A673 (cell line): ENCODE measurements at regions not wholly inside any gene's neighbourhood (a gene's known extent, or its start where the extent isn't known, plus 50 kb on each side); places are given as distances from the start of the nearest gene placed in this dataset.

Source experiments
- BruUV-seq: library from RNA; stranded (reverse); fragments of 400-500 nt; replicated peaks from 2 replicates; lab custom pipeline; 2021; lab: Mats Ljungman, UMichigan
- CTCF ChIA-PET: fragments of 300-600 bp; sonication (Branson Sonifier 250); formaldehyde crosslinking; loops from one replicate; lab custom pipeline; 2022; ENCODE audit warnings: antibody characterized with exemption; lab: Charles Lee
- POLR2A ChIA-PET: fragments of 300-600 bp; sonication (Branson Sonifier 250); formaldehyde crosslinking; loops from one replicate; lab custom pipeline; 2022; ENCODE audit warnings: antibody characterized with exemption; ENCODE audit not compliant: low non-redundant PET; lab: Charles Lee
- DNase-seq: peaks from one replicate; pipeline ENCODE4 v3.0.0-alpha.2; 2015; ENCODE audit warnings: low spot score
- H3K27ac ChIP-seq: fragments of 200-600 bp; sonication (generic); 2 replicates; pipeline ENCODE4 v1.5.1; 2016; ENCODE audit warnings: mixed run types, low read depth, mild to moderate bottlenecking, mixed read lengths, antibody characterized with exemption, low read length; ENCODE audit not compliant: poor library complexity, severe bottlenecking
- H3K27me3 ChIP-seq: fragments of 200-600 bp; sonication (generic); replicated peaks from 2 replicates; pipeline ENCODE4 v1.6.1; 2017; ENCODE audit warnings: mixed run types, low read depth, mild to moderate bottlenecking, mixed read lengths, antibody characterized with exemption, low read length; ENCODE audit not compliant: insufficient read depth, poor library complexity
- H3K36me3 ChIP-seq: fragments of 200-600 bp; sonication (generic); 2 replicates; pipeline ENCODE4 v1.6.1; 2016; ENCODE audit warnings: mixed run types, mild to moderate bottlenecking, mixed read lengths, antibody characterized with exemption, low read length; ENCODE audit not compliant: insufficient read depth, poor library complexity, severe bottlenecking
- H3K4me1 ChIP-seq: fragments of 200-600 bp; sonication (generic); 2 replicates; pipeline ENCODE4 v1.6.1; 2017; ENCODE audit warnings: mixed run types, mild to moderate bottlenecking, mixed read lengths, antibody characterized with exemption, low read length; ENCODE audit not compliant: insufficient read depth, poor library complexity, severe bottlenecking
- H3K4me3 ChIP-seq: fragments of 200-600 bp; sonication (generic); 2 replicates; pipeline ENCODE4 v1.5.1; 2016; ENCODE audit warnings: low read depth, mixed run types, mild to moderate bottlenecking, mixed read lengths, low read length; ENCODE audit not compliant: poor library complexity, severe bottlenecking
- H3K9me3 ChIP-seq: fragments of 200-600 bp; sonication (generic); 2 replicates; pipeline ENCODE4 v1.6.1; 2016; ENCODE audit warnings: mixed run types, low read depth, mild to moderate bottlenecking, mixed read lengths, antibody characterized with exemption, low read length; ENCODE audit not compliant: poor library complexity, severe bottlenecking
- EZH2 ChIP-seq: fragments of 200-600 bp; sonication (generic); IDR thresholded peaks from 2 replicates; pipeline ENCODE4 v1.6.1; 2017; ENCODE audit warnings: borderline replicate concordance, low read depth, mild to moderate bottlenecking, mixed read lengths, antibody characterized with exemption, low read length; ENCODE audit not compliant: poor library complexity, severe bottlenecking
- intact Hi-C: fragments of 100-400 bp; cut with micrococcal nuclease; formaldehyde crosslinking; loops from one replicate; pipeline ENCODE4 v1.10.0; 2022; ENCODE audit not compliant: unreplicated experiment
- TF ChIP-seq, protein P1 (sequence below): fragments of 300-800, 200-600 bp; sonication (generic); conservative IDR thresholded peaks from 2 replicates; pipeline ENCODE4 v1.5.1; 2017; ENCODE audit warnings: low read depth, mild to moderate bottlenecking, antibody characterized with exemption, low read length, moderate library complexity, mixed read lengths

DNA sequence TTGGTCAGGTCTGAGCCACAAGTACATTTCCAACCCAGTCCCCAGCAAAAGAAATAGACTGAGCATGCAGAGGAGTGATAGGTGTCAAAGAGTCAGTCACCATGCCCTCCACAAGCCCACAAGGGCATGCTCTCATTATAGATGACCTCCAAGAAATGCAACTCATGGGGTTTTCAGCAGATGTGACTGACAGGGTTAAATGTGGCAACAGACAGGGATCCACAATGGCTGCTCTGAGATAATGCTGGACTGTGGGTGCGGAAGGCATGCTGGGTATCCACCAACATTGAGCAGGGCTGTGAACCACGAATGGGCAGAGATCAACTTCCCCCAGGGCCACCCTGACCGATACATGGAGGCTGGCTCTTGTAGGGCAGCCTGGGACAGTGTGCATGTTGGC, 115.8 kb downstream of the BCOR start:
- CTCF ChIA-PET, result no interaction called here
- Histone ChIP-seq H3K27ac (no peak overlapping the region), H3K9me3 (no peaks in the 10 kb centered on the region), H3K4me3 (no peak overlapping the region), H3K27me3 (no peaks in the 10 kb centered on the region), H3K36me3 (no peaks in the 10 kb centered on the region), H3K4me1 (no peaks in the 10 kb centered on the region)
- no TSS peak for BruUV-seq
- intact Hi-C loops, result no loop called here
- POLR2A ChIA-PET, result no interaction called here
- no peak for TF ChIP-seq EZH2
- TF ChIP-seq, protein P1, sequence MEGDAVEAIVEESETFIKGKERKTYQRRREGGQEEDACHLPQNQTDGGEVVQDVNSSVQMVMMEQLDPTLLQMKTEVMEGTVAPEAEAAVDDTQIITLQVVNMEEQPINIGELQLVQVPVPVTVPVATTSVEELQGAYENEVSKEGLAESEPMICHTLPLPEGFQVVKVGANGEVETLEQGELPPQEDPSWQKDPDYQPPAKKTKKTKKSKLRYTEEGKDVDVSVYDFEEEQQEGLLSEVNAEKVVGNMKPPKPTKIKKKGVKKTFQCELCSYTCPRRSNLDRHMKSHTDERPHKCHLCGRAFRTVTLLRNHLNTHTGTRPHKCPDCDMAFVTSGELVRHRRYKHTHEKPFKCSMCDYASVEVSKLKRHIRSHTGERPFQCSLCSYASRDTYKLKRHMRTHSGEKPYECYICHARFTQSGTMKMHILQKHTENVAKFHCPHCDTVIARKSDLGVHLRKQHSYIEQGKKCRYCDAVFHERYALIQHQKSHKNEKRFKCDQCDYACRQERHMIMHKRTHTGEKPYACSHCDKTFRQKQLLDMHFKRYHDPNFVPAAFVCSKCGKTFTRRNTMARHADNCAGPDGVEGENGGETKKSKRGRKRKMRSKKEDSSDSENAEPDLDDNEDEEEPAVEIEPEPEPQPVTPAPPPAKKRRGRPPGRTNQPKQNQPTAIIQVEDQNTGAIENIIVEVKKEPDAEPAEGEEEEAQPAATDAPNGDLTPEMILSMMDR, result no peak
- DNase-seq, result no peak

DNA sequence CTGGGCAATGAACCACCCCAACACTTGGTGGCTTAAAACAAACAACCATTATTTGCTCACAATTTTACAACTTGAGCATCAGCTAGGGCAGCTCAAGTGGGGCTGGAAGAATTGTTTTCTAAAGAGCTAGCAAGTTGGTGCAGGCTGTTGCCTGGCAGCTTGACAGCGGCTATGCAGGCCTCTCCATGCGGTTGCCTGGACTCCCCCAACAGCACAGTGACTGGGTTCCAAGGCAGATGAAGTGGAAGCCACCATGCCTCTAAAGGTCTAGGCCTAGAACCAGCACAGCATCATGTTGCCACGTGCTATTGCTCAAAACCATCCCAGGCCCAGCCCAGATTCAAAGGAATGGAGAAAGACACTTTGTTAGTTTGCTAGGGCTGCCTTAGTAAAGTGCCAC, 114.8 kb downstream of the BCOR start:
- no peak for DNase-seq
- ChIA-PET CTCF (no interaction called here), POLR2A (no interaction called here)
- H3K9me3 ChIP-seq, result no peaks in the 10 kb centered on the region
- H3K4me1 ChIP-seq, result no peaks in the 10 kb centered on the region
- H3K27me3 ChIP-seq, result no peaks in the 10 kb centered on the region
- TF ChIP-seq, protein P1, result no peak
- no peak for TF ChIP-seq EZH2
- H3K36me3 ChIP-seq, result no peaks in the 10 kb centered on the region
- H3K27ac ChIP-seq, result no peak overlapping the region
- intact Hi-C loops, result no loop called here
- BruUV-seq, result no TSS peak
- H3K4me3 ChIP-seq, result no peak overlapping the region

DNA sequence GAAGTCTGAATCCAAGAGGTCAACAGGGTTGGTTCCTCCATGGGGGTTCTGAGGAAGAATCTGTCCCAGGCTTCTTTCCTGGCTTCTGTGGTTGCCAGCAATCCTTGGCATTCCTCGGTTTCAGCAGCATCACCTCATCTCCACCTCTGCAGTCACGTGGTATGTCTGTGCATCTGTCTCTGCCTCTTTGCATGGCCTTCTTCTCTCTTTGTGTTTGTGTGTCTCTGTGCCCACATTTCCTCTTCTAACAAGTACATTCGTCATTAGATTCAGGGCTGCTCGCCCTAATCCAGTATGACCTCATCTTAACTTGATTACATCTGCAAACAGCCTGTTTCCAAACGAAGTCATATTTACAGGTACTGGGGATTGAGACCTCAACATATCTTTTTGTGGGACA, 114.0 kb downstream of the BCOR start:
- POLR2A ChIA-PET, result no interaction called here
- no peak for DNase-seq
- H3K4me1 ChIP-seq, result no peaks in the 10 kb centered on the region
- no peaks in the 10 kb centered on the region for H3K9me3 ChIP-seq
- no peak overlapping the region for H3K27ac ChIP-seq
- no peak overlapping the region for H3K4me3 ChIP-seq
- CTCF ChIA-PET, result no interaction called here
- intact Hi-C loops, result no loop called here
- H3K36me3 ChIP-seq, result no peaks in the 10 kb centered on the region
- BruUV-seq, result no TSS peak
- TF ChIP-seq EZH2, result no peak
- TF ChIP-seq, protein P1, result no peak
- H3K27me3 ChIP-seq, result no peaks in the 10 kb centered on the region
